HFFc6 (cell line): ENCODE measurements at regions not wholly inside any gene's neighbourhood (a gene's known extent, or its start where the extent isn't known, plus 50 kb on each side); places are given as distances from the start of the nearest gene placed in this dataset.

Source experiments
- DNase-seq: peaks from one replicate; pipeline ENCODE4 v3.0.0-alpha.2; 2018
- H3K27ac Mint-ChIP-seq: 2 replicates; pipeline ENCODE4 v1.8.0; 2020; ENCODE audit warnings: mild to moderate bottlenecking, mixed read lengths
- H3K27me3 Mint-ChIP-seq: 2 replicates; pipeline ENCODE4 v1.8.0; 2021; ENCODE audit warnings: mild to moderate bottlenecking, moderate library complexity, mixed read lengths; ENCODE audit not compliant: insufficient read depth
- H3K36me3 Mint-ChIP-seq: 2 replicates; pipeline ENCODE4 v1.8.0; 2021; ENCODE audit warnings: low read depth, mixed read lengths
- H3K4me1 Mint-ChIP-seq: 2 replicates; pipeline ENCODE4 v1.8.0; 2020; ENCODE audit warnings: low read depth, mixed read lengths
- H3K4me3 Mint-ChIP-seq: 2 replicates; pipeline ENCODE4 v1.8.0; 2020; ENCODE audit warnings: mild to moderate bottlenecking, moderate library complexity, mixed read lengths
- H3K9me3 Mint-ChIP-seq: 2 replicates; pipeline ENCODE4 v1.8.0; 2020; ENCODE audit warnings: mild to moderate bottlenecking, mixed read lengths
- TF ChIP-seq, protein P1 (sequence below): fragments of 200-600 bp; sonication (generic); IDR thresholded peaks from 2 replicates; pipeline ENCODE4 v1.5.0; 2021; ENCODE audit warnings: antibody characterized with exemption, mild to moderate bottlenecking

GRCh38 chr5:173785866-173786265 is 102.3 kb upstream of the CPEB4 start:
- H3K9me3 Mint-ChIP-seq, result no peaks in the 10 kb centered on the region
- H3K36me3 Mint-ChIP-seq, result no peaks in the 10 kb centered on the region
- no peak for DNase-seq
- H3K27ac Mint-ChIP-seq, result no peak overlapping the region
- H3K27me3 Mint-ChIP-seq, result no peaks in the 10 kb centered on the region; the same call in none of the 2 replicates
- TF ChIP-seq, protein P1, sequence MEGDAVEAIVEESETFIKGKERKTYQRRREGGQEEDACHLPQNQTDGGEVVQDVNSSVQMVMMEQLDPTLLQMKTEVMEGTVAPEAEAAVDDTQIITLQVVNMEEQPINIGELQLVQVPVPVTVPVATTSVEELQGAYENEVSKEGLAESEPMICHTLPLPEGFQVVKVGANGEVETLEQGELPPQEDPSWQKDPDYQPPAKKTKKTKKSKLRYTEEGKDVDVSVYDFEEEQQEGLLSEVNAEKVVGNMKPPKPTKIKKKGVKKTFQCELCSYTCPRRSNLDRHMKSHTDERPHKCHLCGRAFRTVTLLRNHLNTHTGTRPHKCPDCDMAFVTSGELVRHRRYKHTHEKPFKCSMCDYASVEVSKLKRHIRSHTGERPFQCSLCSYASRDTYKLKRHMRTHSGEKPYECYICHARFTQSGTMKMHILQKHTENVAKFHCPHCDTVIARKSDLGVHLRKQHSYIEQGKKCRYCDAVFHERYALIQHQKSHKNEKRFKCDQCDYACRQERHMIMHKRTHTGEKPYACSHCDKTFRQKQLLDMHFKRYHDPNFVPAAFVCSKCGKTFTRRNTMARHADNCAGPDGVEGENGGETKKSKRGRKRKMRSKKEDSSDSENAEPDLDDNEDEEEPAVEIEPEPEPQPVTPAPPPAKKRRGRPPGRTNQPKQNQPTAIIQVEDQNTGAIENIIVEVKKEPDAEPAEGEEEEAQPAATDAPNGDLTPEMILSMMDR, result no peak
- H3K4me3 Mint-ChIP-seq, result no peak overlapping the region
- H3K4me1 Mint-ChIP-seq, result peaks cover 59% of the 10 kb centered on the region

- Mint-ChIP-seq H3K36me3 (no peaks in the 10 kb centered on the region), H3K27ac (no peak overlapping the region), H3K27me3 (no peaks in the 10 kb centered on the region; the same call in none of the 2 replicates), H3K4me3 (no peak overlapping the region), H3K9me3 (no peaks in the 10 kb centered on the region), H3K4me1 (peaks cover 52% of the 10 kb centered on the region)
- DNase-seq, result no peak
- TF ChIP-seq, protein P1, result no peak
Observed at GRCh38 chr5:173786286-173787187, 101.6 kb upstream of the CPEB4 start.

- H3K27me3 Mint-ChIP-seq, result no peaks in the 10 kb centered on the region; the same call in none of the 2 replicates
- no peaks in the 10 kb centered on the region for H3K9me3 Mint-ChIP-seq
- H3K4me3 Mint-ChIP-seq, result peak overlapping the region; percentile 8; the same call in 1 of the 2 replicates
- DNase-seq, result peak; percentile 74
- TF ChIP-seq, protein P1, result no peak
- no peaks in the 10 kb centered on the region for H3K36me3 Mint-ChIP-seq
- H3K27ac Mint-ChIP-seq, result peak overlapping the region; percentile 72
- H3K4me1 Mint-ChIP-seq, result peaks cover 35% of the 10 kb centered on the region
Observed at GRCh38 chr5:173789031-173789920, 98.9 kb upstream of the CPEB4 start.

GRCh38 chr5:173790177-173790719 is 97.9 kb upstream of the CPEB4 start:
- DNase-seq, result no peak
- H3K27ac Mint-ChIP-seq, result no peak overlapping the region
- H3K36me3 Mint-ChIP-seq, result no peaks in the 10 kb centered on the region
- H3K4me3 Mint-ChIP-seq, result no peak overlapping the region
- H3K9me3 Mint-ChIP-seq, result no peaks in the 10 kb centered on the region
- TF ChIP-seq, protein P1, result no peak
- H3K27me3 Mint-ChIP-seq, result peaks cover 5% of the 10 kb centered on the region; the same call in 1 of the 2 replicates
- peaks cover 38% of the 10 kb centered on the region for H3K4me1 Mint-ChIP-seq

DNA sequence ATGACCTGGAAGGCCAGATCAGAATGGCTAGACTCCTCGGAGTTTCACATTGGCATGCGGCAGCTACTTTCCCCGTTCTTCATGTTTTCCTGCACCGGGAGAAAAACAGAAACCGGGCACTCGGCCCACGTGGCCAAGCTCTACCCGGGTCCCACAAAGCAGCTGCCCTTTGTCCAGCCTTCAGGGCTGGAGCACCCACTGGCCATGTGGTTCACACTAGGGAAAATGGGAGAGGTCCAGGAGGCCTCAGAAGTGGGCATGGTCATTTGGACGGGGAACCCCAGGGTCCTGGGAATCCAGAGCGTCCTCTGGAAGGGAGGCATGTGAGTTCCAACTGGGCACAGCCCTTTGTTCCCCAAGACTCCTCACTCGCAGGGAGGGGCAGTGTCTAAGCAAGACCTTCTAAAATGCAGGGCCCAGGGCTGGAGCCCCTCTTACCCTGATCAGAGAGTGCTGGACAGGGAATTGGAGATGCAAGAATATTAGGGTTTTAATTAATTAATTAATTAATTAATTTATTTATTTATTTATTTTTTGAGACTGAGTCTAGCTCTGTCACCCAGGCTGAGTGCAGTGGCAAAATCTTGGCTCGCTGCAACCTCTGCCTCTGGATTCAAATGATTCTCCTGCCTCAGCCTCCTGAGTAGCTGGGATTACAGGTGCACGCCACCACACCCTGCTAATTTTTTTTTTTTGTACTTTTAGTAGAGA is 97.2 kb upstream of the CPEB4 start:
- Mint-ChIP-seq H3K9me3 (no peaks in the 10 kb centered on the region), H3K36me3 (no peaks in the 10 kb centered on the region), H3K27me3 (peaks cover 7% of the 10 kb centered on the region; the same call in 1 of the 2 replicates), H3K27ac (no peak overlapping the region), H3K4me1 (peaks cover 38% of the 10 kb centered on the region), H3K4me3 (no peak overlapping the region)
- TF ChIP-seq, protein P1, result no peak
- no peak for DNase-seq
